HG03066 (cell line): ENCODE measurements at regions not wholly inside any gene's neighbourhood (a gene's known extent, or its start where the extent isn't known, plus 50 kb on each side); places are given as distances from the start of the nearest gene placed in this dataset.
A peak's percentile ranks its signal among the peaks of the same experiment; 100 is the strongest.

Source experiments
- ATAC-seq: cut with Tn5 transposase; IDR thresholded peaks from one replicate; pipeline ENCODE4 v1.9.1; 2021; ENCODE audit warnings: low read depth; ENCODE audit not compliant: unreplicated experiment

DNA sequence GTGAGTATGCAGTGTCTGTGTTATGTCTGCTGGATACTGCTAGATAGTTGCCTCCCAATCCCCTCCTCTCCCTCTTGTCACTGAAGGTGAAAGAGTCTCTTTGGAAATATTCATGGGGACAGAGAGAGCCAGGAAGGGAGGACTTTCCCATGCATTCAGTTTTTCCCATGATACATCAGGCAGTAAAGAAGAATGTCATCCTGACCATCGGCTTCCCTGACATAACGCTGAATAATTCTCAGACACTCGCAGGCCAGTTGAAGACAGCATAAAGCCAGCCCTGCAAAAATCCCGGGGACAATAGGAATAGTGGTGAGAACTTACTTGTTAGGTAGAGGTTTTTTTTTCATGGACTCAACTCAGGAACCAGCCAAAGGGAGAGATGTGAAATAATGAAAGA is 58.1 kb downstream of the KLF4 start:
- ATAC-seq = no peak

DNA sequence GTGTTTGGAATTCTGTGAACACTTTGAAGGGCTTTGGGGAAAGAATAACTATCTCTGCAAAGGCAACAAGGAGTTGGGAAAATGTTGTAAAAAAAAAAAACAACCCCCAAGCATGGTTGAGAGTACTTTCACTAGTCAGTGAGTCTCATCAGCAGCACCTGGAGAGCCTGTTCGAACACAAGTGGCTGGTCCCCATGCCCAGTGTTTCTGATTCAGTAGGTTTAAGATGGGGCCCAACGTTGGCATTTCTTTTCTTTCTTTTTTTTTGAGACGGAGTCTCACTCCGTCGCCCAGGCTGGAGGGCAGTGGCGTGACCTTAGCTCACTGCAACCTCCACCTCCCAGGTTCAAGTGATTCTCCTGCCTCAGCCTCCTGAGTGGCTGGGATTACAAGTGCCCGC is 59.5 kb downstream of the KLF4 start:
- ATAC-seq = no peak

DNA sequence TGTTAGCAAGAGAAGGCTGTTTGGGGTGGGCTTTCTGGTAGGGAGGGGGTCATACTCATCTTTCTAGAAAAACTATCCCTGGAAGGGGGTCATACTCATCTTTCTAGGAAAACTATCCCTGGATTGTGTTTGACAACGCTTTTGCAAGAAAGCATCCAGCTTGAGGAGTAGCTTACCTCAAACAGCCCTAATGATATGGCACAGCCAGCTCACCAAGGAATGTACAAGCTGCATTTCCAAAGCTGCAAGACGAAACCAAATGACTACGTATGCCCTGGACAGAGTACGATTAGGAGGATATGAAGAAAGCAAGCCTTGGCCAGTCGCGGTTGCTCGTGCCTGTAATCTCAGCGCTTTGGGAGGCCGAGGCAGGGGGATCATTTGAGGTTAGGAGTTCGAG is 63.4 kb downstream of the KLF4 start:
- no peak for ATAC-seq

DNA sequence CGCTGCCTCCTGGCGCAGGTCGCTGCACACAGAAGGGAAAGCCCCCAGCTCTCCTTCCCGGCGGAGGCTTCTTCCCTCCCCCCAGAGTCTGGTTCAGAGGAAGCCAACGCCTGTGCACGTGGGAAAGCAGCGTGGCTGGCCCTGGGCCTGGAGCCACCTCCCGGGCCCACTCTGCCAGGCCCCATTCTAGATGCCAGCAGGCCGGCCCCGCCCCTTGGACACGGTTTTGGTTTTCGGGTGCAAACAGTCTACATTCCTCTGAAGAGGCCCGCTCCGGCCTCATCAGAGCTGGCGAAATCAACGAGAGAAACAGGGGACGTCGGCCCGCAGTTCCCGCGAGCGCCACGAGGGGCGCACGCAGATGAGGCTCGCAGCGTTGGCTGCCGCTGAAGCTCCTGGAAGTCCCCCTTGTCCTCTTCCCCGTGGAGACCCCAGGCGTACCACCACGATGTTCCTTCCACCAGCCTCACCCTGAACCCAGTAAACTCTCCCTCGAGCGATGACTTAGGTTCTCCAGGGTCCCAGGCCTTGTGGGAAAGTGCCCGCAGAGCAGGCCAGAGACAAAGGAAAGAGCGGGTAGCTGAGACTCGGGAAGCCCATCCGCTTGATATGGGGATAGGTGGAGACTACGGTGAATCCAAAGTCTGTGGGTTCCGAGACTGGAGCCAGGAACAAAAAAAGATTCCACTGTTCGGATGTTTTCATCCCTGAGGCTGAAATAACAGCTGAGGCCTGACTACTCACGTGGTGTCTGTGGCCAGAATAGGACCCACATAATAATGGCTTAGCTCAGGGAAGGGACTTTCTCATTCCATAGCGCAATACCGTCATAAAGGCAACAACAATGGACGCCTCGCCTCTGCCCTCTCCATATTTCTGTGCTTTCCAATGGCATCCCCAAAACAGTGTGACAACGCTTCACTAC is 64.2 kb downstream of the KLF4 start:
- peak; percentile 76 for ATAC-seq

DNA sequence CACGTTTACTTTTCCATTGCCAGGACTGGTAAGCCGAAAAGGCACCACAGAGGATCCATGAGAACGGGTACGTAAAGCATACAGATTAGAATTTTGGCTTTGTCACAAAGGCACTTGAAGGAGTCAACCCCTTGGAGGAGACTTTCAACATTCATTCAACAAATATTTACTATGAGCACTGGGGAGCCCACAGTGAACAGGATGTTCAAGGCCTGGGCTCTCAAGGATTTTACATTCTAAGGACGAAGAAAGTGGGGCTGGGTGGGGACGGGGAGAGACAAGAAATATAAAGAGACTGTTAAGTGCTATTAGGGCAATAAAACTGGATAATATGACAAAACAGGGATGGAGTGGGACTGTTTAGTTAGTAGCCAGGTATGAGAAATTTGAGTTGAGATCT is 66.0 kb downstream of the KLF4 start:
- ATAC-seq = no peak

DNA sequence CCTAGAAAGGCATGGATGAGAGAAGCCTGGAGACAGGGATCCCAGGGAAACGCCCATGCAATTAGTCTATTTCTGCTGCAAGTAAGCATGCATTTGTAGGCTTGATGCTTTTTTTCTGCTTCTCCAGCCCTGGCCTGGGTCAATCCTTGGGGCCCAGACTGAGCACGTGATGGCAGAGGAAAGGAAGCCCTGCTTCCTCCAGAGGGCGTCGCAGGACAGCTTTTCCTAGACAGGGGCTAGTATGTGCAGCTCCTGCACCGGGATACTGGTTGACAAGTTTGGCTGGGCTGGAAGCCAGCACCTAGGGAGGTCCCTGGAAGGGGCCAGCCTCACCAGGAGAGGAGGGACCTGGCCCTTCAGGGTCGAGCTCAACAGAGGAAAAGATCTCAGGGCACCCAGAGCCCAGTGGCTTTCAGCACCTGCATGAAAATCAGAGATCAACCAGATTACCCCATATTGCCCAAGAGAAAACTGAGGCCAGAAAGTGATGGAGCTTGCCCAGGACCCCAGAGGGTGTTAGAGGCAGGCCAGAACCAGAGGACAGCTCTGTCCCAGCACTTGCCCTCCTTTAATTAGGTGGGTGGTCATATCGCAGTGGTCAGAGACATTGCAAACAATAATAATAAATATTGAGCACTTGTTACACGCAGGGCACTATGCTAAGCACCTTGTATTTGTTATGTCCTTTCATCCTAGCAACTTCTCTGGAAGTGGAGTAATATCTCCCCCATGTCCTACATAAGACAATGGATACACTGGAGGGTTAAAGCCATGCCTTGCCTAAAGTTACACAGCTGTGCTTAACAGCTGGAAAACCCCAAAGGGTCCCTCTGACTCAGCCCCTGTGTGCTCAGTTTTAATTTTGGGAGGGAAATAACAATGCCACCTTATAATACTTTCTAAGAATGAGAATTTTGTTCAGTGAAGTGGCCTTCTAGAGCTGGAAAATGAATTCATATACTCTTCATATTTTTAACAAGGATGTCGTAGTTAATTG is 67.1 kb downstream of the KLF4 start:
- ATAC-seq = peak; percentile 52

DNA sequence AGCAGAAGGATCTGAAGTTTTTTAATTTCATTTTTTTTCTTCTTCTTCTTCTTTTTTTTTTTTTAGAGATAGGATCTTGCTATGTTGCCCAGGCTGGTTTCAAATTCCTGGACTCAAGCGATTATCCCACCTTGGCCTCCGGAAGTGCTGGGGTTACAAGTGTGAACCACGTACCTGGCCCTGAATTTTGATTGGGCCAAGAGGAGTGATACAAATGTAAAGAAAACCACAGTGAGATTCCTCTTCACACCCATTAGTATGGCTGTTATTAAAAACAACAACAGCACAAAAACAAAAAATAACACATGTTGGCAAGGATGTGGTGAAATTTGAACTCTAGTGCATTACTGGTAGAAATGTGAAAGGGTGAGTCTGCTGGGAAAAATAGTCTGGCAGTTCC is 79.1 kb downstream of the KLF4 start:
- no peak for ATAC-seq

DNA sequence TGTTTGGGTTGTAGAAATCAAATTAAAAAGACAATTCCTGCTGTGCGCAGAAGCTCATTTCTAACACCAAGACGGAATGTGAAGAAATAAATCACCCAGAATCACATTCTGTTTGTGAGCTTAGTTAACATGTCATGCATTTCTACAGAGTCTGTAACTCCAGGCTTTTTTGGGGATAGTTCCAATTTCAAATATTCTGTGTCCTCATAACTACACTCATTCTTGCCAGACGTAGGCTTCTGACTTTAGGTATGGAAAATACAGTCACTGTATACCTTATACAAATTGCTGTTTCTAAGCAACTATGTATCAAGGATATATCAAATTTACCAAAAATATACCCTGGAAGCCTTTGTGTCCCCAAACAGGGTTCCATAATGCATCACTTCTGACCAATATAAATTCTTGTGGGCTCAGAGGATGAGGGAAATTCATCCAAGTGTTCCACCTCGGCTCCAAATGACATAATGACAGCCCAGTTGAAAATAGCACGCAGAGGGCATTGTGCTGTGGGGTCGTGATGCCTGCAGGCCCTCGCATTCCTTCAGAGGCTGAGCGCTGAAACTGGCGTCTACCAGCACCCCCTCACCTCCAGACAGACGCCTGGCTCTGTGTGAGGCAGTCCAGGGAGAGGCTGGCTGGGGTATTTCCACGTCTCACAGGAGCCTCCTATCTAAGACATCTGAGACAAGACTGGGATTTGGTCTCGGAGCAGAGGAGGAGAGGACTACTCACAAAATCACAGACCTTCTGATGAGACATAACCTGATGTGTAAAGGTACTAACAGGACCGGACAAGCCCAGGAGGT is 79.8 kb downstream of the KLF4 start:
- no peak for ATAC-seq

DNA sequence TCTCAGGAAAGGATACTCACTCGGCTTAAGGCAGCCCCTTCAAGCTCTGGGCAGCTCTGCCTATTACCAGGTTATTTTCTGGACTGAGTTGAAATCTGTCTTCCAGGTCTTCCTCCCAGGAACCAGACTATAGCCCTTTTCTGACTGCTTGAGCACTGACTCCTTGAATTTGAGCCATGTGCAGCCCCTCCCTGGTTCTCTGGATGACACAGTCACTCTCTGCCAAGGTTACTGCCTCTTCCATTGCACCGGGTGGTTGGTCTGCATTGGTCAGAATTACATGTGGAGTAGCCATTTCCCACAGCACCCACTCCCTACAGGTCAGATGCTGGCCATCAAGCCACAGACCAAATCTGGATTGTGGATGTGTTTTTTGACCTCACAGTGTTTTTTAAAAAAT is 81.9 kb downstream of the KLF4 start:
- no peak for ATAC-seq

DNA sequence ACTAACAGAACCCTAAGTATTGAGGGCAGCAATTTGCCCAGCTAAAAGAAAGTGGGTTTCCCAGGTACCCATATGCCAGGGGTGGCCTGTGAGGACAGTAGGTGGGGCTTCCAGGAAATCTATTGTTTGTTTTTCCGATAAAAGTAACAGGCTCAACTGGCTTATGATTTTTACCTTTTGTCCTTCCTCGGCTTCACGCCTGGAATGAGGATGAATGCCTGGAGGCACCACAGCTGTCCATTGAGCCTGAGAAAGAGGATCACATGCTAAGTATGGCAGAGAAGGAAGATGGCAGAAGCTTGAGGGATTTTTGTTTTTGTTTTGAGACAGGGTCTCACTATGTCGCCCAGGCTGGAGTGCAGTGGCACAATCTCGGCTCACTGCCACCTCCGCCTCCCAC is 84.1 kb downstream of the KLF4 start:
- no peak for ATAC-seq

DNA sequence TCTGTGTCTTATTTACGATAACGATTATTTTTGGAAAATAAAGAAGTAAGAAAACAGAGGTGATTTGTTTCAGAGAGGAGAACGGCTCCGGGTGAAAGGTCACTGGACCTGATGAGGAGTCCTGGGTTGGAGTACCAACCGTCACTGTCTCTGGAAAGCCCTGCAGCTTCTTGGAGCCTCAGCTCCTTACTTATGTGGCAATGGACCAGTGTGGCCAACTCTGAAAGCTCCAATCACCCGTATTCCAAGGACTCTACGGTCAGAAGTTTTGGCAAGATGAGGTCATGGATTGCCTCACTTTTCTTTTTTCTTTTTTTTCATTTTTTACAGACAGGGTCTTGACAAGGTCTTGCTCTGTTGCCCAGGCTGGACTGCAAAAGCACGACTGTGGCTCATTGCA is 84.8 kb downstream of the KLF4 start:
- ATAC-seq = no peak

DNA sequence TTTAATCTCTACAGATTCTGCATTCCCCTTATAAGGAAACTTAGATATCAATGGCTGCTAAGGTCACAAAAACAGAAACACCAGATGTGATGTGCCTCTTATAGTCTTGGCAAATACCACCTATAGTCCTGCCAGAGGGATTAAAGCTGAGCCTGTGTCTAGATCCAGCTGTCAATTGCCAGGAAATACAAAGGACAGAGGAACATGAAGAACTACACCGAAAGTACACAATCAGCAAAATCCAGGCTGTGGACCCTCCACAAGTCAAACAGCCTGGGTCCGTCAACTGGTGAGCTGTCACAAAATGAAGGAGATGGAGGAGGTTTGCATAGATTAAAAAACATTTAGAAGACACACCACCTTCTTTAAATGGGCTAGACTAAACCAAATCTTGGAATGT is 85.4 kb downstream of the KLF4 start:
- ATAC-seq = no peak

DNA sequence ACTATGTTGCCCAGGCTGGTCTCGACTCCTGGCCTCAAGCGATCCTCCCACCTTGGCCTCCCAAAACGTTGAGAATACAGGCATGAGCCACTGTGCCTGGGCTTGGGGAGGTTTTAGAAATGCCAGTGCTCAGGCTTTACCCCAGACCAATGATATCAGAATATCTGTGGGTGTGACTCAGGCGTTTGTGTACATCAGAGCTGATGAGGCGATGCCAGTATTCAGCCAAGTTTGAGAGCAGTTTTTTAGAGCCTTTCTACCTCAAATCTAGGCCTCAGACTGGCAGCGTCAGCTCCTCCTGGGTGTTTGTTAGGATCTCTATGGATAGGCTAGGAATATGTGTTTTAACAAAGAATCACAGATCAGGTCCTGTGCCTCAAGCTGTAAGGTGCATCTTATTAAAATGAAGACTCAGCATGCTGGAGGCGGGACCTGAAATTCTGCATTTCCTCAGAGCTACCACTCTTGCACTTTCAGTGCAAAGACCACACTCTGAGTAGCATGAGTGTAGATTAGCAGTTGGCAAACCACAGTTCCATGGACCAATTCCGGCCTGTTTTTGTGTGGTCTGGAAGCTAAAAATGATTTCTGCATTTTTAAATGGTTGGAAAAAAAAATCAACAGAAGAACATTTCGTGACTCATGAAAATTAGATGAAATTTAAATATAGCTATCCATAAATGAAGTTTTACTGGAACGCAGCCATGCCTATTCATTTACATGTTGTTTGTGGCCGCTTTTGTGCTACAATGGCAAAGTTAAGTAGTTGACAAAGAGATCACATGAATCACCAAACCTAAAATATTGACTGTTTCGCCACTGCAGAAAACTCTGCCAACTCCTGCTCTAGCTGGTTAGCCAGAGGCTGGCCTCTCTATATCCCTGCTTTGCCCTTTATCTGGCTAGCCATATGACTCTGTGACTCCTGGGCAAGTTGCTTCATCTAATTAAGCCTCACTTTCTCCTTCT is 92.2 kb downstream of the KLF4 start:
- ATAC-seq = no peak

DNA sequence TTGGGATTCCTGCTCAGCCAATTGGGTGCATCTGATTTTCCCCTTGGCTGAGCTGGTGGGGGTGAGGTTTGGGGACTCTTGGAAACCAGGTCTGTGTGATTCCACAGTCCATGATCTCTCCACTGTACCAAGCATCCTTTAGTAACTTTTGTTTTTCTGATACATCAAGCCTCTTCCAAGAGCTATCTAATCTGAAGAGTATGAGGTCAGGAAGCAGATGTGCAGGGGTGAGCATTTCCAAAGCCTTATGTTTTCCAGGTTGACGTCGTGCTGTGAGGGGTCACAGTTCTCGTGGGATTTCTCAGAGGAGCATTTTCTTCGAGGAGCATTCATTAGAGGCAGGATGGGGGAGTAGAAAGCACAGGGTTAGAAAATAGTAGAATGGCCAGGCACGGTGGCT is 95.3 kb downstream of the KLF4 start:
- ATAC-seq = no peak

DNA sequence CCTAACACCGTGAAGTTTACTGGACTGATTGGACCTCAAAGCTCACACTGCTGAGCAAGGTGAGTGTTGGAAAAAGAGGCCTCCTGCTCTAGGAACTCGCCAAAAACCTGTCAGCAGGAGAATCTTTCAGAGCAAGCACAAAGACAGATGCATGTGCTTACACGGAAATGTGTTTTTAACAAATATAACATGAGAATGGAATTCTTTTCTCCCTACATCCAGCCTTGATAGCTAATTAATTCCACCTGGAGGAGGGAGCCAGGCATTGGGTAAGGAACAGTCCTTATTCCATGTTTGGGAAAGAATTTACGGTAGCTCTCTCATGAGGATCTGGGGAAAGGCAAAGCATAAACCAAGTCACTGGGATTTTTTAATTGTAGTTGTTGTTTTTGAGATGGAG is 98.8 kb downstream of the KLF4 start:
- ATAC-seq = no peak

DNA sequence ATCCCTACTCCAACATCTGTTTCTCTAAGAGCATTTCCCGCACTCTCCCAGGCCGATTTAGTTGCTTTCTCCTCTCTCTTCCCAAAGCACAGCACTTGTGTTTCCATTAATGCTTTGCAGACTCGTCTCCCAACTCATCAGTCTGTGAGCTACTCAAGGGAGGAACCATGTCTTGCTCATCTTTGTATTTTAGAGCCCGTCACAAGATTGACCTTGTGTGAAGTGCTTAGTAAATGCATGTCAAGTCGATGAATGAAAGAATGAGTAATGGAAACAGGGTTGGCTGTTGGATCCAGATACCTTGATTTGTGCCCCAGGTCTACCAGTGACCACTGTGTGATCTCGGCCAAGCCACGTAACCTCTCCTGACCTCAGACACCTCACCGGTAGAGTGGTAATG is 99.3 kb downstream of the KLF4 start:
- no peak for ATAC-seq

DNA sequence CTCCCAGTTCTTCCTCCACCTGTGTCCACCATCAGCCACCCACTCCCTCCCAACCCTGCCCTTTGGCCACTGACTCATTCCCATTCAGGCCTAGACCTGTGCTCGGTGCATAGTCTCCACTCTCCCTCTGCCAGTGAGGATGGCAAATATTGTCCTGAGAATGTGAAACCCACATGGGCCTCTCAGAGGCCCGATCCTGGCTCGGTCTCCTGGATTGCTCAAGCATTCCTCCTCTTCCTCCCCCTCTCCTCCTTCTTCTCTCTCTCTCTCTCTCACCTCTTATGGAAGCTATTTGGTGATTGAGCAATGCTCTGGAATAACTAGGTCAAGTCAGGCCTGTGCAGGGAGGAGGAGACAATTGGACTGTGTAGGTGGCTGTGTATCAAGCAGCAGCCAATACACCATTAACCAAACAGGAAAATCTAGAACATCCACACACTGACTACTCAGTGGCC is 99.9 kb downstream of the KLF4 start:
- no peak for ATAC-seq

DNA sequence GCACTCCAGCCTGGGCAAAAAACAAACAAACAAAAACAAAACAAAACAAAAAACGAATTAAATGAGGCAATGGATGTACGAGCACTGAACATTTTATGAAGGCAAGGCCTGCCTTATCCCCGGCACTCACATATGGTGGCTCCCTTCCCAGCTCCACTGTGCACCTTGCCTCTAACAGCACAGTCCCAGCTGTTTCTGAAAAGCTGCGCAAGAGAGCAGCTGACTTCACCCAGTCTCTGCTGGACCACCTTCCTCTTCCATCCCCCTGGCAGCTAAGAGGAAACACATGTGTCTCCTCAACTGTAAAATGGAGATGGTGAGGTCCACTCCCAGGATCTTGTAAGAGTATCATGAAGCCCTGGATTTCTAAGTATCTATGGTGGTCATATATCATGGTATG is 100.7 kb downstream of the KLF4 start:
- ATAC-seq = no peak

DNA sequence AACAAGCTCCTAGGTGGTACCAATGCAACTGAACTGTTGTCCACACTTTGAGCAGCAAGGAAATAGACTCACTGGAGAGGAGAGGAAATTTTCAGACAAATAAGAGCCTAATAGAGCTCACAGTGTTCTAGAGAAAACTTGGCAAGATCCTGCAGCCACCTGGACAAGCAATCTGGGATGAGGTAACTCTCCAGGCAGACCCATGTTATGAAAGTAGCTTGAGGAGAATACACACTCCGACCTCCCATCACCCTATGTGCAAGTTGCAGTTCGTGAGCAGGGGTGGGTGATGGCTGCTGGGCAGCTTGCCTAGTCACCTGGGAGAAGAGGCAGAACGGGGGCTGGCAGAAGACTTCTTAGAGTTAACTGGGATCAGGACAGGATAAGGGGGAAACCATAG is 102.2 kb downstream of the KLF4 start:
- ATAC-seq = no peak
